Stimulated activated CD4-positive, alpha-beta T cell treated with anti-CD3 and anti-CD28 coated beads, Interleukin-1b, Interleukin-23, amount 100 ng/mL, for 24 hours (primary cell): ENCODE measurements at regions not wholly inside any gene's neighbourhood (a gene's known extent, or its start where the extent isn't known, plus 50 kb on each side); places are given as distances from the start of the nearest gene placed in this dataset.
"Not testable (repeated sequence)": the region's sequence is repeated elsewhere in the genome, so short reads cannot be mapped to it uniquely, and the experiment has no call there.

ENCODE experiments used
- DNase-seq, 4 experiments: peaks; one replicate each; pipeline ENCODE4 v3.0.0-alpha.2; 2020; ENCODE audit warnings: low read depth in 4 of 4, low spot score in 1 of 4

DNA sequence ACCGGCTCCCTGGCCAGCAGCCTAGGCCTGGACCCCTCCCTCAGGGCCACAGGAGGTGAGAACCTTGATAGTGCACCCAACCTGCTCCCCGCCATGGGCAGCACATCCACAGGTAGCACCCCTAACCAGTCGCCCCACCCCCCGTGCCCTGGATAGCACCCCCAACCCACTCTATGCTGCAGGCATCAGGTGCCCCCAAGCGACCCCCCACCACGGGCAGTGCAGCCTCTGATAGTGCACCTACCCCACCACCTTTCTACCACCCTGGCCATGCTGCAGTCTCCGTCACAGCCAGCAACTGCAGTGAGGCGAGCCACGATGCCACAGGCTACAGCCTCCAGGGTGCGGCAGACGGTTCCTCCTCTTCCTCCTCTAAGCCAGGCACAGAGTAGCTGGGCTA, 55.6 kb downstream of the SOWAHC start:
- no peak for DNase-seq

DNA sequence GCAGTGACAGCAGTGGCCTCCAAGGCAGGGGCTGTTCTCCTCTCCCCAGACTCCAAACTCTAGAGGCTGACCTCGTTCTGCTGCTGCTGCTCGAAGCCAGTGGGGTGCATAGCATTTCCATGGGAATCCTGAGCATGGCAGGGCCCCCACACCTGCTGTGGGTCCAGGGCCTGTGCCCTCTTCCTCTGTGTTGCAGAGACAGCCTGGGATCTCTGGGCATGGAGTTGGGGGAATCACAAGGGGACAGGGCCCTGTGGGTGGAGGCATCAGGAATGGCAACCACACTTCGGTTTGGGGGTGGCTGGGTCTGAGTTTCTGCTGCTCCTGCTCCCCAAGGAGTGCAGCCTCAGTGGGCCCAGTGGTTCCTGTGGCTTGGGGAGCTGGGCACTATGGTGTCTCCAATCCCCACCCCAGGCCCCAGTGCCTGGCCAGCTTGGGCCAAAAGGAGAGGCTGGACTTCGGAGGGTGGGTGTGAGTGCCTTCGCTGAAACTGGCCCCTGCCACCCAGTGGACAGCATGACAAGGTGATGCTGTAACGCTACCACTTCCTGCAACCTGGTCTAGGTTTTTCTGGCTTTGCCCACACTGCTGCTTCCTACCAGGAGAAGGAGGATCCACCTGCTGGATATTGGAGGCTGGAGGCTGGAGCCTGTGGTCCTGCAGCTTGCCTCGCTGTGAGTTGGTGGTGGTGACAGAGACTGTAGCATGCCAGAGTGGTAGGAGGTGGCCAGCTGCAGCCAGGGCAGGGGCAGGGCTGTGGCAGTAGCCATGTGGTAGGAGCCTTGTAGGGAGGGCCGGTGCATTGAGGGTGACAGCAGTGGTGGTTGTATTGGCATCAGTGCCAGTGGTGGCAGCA, 56.6 kb downstream of the SOWAHC start:
- DNase-seq: no peak

DNA sequence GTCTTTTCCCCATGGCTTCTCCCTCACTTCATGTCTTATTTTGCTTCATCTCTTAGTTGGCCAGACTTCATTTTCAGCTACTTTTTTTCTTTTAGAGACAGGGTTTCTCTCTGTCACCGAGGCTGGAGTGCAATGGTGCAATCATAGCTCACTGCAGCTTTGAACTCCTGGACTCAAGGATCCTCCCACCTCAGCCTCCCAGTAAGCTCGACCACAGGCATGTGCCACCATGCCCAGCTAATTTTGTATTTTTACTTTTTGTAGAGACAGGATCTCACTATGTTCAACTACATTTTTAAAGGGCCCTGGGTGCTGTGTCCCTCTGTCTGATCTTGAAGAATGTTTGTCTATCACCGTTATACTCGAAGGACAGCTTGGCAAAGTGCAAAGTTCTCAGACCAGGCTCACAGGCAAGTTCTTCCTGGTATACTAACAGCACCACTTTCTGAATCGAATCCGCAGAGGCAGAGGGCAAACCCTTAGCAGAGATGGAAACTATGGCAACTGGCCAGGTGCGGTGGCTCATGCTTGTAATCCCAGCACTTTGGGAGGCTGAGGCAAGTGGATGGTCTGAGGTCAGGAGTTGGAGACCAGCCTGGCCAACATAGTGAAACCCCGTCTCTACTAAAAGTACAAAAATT, 60.9 kb downstream of the SOWAHC start:
- DNase-seq: no peak

DNA sequence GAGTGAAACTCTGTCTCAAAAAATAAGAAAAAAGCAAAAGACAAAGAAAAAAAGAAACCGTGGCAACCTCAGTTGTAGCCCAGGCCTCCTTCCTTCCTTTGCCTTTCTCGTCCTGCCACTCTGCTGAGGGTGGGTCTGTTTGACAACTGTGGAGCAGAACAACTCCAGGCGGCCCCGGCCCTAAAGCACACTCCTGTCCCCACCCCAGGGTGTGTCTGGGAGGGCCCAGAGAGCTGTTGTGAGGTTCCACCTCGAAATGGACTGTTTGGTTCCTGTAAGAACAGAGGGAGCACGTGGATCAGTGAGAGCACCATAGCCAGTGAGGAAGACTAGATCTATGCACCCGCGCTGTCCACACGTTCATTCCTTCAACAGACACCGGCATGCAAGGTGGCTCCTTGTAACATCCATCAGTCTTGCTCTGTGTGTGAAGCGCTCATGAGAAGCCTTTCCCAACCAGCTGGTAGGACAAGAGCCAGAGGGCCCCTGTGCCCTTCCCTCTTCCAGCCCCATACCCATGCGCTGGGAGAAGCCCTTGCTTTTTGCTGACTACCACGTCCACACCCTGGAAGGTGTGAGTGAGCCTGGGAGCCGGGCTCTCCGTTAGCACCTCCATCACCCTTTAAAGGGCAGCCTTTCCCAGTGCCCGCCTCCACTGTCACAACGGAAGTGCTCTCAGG, 61.6 kb downstream of the SOWAHC start:
- DNase-seq: no peak

DNA sequence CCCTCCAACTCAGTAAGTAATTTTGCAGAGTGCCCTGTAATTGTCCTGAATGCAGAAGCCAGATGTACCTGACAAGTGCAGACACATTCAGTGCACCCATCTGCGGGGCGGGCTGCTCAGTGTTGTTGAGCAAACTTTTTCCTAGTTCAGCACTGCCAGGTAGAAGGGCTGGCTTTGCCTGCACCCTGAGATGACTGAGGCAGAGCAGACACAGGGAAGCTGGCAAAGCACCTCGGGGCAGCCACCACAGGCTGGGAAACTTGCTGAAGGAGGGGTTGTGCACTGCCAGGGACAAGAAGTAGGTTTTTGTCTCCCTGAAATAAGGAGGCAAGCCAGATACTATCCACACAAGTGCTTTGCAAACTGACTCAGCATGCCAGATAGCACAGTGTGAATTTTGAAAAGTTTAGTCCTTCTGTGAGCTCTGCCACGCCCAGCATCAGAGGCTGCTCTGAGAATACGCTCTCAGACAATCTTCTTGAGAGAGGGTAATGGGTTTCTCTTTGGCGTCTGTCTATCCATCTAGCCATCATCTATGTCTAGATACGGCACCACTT, 62.3 kb downstream of the SOWAHC start:
- DNase-seq: no peak

DNA sequence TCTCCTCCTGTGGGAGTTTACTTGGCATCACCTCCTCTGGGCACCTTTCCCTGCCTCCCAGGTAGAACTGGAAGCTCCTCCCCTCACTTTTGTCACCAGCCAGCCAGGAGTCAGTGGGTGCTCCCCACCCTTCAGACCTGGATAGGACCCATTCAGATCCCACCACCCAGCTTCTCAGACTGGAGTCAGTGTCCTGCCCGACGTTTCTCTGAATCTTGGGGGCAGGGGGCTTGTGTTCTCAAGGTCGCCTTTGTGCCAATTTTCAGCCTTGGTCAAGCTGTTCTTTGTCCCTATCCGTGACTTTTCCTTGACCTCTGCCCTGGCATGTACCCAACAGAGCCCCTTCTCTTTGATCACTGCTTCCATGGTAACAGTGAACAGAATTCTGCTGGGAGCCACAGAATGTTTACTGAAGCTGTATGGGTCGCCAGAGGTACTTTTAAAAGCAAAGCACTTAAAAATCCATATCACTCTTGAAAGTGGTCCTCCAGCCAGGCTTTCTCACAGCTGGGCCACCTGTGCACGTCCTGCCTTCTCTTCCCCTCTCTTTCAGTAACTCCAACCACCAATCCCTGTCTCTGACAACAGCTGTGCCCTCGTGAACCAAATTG, 63.1 kb downstream of the SOWAHC start:
- DNase-seq: not testable (repeated sequence)

DNA sequence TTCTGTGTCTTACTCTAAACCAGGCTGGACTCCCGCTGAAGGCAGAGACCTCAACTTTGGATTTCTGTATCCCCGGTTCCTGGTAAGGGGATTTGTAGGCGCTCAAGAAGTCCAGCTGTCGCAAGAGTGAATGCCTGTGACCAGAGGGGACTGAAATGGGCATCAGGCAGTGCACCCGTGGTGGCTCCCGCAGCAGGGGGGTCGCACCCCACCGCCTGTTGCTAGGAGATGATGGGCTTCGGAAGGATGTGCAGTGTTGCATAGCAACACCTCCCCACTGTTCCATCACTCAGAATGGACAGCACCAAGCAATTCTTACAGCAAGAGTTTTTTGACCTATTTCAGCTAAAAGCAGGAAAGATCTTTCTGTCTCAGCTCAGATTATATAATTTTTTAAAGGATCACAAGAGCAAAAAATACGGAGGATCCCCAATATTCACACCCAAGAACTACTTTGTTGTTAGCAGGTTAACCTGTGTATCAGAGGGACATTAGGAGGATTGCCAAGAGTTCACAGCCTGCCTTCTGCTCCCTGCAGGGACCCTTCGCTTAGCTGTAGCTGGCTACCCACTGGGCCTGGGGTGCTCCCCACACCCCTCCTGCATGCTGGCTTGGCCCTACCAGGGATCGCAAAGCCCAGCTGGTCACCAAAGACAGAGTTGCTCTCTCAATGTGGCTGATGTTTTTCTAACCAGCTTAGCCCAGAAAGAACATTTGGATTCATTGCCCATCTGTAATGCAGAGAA, 63.8 kb downstream of the SOWAHC start:
- no peak for DNase-seq

DNA sequence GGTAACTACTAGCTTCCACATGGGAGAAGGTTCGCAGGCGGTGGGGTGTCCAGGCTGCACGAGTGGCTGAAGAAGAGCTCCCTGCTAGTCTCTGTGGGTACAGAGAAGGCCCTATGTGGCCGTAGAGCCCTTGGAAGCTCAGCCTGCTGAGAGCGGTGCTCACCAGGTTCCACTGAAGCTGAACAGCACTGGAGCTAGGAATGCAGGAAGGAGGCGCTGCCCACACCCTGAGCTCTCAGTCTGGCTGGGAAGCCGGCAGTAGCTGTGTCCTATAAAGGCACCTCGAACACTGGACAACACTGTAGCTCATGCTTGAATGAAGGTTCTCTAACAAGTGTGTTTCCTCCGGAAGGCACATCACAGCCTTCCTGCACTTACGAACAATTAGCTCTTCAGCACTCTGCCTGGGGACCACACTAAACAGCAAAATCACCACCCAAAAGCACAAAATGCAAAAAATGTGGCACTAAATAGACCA, 64.6 kb downstream of the SOWAHC start:
- DNase-seq: not testable (repeated sequence)

DNA sequence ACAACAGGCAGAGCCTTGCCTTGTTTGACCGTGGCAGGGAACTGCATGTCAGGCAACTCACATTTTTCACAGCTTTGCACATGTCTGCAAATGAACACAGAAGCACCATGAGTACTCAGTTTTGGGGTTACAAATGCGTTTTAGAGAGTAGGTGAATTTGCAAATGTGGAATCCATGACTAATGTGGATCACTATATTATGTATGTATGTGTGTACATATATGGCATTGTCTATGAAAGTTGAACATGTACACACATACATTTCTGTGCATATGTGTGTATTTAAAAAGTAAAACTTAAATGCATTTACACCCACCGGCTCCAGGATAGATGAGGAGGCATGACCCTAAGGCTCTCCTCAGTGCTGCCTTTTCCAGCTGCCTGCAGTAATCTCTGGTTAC, 65.1 kb downstream of the SOWAHC start:
- no peak for DNase-seq

DNA sequence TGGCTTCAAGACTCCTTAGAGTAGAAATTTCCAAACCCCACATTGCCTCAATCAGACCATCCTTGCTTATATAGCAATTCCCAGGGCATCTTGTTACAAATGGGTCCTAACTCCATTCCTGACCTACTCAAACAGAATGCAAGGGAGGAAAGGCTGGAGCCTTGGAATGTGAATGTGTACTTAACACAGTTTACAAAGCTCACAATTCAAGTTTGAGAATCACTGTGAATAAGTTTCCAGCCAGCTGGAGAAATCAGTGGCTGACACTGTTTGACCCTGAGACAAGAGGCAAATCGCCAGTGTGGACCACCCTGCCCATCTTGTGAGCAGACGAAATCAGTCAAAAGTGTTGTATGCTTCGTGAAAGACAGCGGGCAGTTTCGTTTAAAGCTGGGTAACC, 65.5 kb downstream of the SOWAHC start:
- no peak for DNase-seq

DNA sequence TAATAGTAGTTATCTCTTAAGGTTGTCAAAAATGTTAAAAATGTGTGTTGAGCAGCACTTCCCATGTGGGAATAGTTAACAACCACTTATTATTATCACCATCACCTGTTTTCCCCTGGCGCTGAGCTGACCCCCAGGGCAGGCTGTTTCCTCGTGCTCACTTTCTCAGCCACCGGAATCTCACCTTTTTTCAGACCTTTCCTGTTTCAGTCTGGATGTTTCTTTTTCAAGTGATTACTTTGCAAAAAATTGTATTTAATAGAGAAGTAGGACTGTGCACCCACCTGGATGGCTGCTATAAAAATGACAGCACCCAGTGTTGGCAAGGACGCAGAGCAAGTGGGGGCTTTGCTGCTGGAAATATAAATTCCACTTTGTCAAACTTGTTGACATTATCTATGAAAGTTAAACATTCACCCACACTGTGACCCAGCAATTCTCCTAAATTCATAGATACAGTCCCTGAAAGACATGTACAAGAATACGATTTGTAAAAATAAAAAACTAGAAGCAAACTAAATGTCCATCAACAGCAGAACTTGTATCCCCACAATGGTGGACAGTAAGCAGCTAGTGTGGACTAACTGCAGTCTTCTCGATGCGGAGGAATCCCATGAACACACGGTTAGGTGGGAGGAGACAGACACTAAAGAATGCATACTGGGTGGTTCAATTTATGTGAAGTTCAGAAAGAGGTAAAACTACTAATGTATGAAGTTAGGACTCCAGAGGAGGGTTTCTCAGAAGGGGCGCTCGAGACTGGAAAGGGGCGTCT, 66.5 kb downstream of the SOWAHC start:
- DNase-seq: no peak

DNA sequence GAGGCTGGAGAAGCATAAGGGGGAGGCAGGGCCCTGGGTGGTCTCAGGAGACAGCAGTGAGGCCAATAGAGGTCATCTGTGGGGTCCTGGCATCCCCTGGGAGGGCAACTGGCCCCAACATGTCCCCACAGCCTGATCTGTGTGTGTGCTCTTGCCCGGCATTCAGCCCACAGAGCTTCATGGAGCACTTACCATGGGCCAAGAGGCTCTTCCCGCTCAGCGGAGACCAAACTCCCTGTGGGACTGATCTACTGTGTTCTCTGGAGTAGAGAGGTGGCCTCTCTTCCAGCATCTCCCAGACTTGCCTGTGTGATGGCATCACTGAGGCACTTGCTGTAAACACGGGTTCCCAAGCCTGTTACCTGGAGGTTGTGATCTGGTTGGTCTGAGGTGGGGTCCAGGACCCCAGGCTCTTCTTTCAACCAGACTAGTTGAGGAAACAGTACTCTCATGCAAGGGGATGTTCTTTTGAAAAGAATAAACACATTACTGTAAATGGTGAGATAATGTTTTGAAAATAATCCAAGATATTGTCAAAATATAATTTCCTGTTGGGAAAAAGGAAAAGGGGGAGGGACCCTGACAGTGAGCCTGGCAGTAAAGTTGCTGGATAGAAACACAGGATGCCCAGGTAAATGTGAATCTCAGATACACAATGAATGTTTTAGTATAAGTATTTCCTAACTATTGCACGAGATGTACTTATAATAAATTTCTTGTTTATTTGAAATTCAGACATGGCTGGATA, 67.6 kb downstream of the SOWAHC start:
- no peak for DNase-seq

DNA sequence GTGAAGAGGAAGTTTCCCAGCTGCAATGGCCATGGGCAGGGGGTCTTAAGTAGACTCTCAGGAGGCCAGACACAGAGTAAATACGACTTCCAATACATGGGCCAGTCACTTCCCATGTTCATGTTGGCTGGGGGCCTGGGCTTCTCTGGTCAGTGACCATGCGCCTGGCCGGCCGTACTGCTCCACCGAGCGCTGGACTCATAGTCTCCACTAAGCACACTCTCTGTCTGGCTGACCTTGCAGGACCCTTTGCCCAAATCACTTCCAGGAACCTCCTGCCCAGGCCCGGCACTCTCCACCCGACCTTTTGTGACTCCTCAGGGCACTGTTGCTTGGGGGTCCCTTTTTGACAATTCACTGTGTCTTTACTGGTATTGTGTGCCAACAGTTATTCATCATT, 69.3 kb downstream of the SOWAHC start:
- DNase-seq: no peak

DNA sequence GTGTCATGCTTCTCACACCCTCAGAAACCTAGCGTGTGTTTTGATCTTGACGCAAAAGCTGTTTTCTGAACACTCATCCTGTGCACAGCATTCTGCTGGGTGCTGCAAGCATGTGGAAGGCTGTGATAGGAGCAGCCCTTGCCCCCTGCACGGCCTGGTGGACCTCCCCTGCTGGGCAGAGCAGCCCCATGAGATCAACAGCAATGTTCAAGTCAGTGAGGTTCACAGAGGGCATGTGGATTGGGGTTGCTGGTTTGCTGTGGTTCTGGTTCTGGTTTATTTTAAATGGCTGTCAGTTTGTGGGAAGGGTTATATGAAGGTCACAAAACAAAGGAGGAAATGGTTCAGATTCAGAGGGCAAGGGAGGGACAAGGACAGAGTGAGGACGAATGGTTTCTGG, 71.3 kb downstream of the SOWAHC start:
- DNase-seq: no peak

DNA sequence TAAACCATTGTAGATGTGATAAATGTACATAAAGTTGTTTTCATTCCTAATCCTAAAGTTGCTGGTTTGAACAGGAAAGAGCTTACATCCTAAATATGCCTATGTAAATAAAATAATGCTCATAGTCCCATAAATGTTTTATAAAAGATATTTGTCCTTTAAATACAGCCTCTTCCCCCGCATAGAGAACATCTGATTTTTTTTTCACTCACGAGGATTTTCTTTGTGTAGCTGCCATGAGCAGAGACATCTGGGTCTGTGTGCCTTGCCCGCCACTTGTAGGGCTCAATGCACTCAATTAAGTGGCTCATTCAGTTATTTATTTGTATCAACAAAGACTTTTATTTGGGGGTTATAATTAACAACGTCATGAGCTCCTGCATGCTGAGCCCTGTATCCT, 72.8 kb downstream of the SOWAHC start:
- DNase-seq: no peak

DNA sequence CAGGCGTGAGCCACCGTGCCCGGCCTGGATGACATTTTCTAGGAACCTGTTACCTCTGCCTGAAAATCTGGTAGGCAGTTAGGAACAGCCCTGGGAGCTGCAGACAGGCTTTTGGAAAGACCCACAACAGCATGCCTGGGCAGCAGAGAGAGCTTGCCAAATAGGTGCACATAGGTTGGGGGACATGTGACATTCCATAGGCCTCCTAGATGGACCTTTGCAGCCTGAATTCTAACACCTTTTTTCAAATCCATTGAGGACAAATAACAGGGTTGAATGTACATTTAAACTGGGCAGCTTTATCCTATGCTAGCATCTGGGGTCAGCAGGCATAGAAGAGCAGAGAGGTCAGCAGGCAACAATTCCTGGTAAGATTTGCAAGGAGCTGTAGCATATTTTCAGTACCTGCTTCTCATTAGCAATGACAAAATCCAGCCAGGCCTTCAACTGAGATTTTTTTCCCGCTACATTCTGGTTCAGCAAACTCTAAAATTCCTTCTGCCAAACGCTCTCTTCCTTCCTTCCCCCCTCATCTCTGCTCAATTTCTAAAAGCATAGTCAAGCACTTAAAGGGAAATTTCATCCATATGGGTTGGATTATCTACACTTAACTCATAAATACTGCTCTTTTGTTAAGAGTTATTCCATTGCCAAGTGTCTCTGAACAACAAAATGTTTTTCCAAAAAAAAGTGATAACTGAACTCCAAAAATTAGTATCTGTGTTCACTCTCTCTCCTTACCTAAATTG, 75.2 kb downstream of the SOWAHC start:
- no peak for DNase-seq

DNA sequence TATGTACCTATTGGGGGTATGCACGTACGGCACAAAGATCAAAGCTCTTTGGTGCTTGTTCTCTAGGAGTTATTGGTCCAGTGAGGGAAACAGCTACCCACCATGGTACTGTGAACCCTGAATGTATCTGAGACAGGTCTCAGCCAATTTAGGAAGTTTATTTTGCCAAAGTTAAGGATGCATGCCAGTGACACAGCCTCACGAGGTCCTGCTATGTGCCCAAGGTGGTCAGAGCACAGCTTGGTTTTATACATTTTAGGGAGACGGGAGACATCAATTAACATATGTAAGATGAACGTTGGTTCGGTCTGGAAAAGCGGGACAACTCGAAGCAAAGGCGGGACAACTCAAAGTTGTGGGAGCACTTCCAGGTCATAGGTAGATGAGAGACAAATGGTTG, 75.8 kb downstream of the SOWAHC start:
- no peak for DNase-seq

DNA sequence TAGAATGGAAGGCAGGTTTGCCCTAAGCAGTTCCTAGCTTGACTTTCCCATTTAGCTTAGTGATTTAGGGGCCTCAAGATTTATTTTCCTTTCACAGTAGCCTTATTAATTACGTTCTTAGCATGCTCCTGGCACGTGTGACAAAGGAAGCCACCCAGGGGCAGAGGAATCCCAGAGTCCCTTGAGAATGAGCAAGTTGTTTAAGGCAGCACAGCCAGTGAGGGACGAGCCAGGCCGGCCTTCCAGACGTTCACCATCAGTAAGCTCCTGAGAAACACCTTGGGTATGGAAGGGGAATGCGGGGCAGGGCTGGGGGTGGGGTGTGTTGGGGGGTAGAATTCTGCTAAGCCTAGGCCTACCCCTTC, 76.3 kb downstream of the SOWAHC start:
- DNase-seq: no peak
